Left kidney (tissue), 1 donor: ENCODE measurements at regions not wholly inside any gene's neighbourhood (a gene's known extent, or its start where the extent isn't known, plus 50 kb on each side); places are given as distances from the start of the nearest gene placed in this dataset.
A peak's percentile ranks its signal among the peaks of the same experiment; 100 is the strongest.

ENCODE experiments used
- DNase-seq: peaks from one replicate; pipeline ENCODE4 v3.0.0-alpha.2; 2013

- DNase-seq: no peak
Observed at GRCh38 chr1:91575909-91576519, 75.4 kb downstream of the CDC7 start.

DNA sequence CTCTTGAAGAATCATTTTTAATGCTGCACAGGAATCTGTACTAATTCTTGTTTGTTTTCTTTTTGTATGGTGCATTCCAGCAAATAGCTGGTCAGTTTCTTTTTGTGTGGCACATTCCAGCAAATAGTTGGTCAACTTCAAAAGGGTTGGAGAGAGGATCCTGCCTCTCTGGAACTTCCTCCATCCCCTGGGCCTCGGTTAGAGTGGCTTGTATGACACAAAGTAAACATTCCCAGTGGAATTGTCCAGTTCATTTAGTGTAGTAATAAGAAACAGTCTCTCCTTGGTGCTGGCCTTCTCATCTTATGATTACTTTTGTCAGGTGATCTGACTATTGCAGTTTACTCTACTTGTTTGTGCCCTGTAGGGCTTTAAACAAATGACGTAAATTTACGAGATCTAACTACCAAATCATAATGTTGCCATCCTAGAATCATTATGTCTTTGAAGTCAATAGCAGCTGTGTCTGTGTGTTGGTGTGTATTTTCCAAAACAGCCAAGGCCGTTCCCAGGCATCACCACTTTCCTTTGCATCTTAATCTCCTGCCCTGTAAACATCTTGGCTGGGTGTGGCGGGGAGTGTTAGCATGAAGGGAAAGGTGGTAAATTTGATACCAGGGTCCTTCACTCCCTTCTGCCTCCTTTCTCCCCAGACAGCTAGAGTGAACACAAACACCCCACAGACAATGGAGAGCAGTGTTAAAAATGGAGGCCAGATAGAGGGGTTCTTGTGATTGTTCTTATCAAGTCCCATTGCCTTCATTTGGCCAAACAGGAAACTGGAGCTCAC lies 77.9 kb downstream of the CDC7 start:
- DNase-seq: no peak

DNA sequence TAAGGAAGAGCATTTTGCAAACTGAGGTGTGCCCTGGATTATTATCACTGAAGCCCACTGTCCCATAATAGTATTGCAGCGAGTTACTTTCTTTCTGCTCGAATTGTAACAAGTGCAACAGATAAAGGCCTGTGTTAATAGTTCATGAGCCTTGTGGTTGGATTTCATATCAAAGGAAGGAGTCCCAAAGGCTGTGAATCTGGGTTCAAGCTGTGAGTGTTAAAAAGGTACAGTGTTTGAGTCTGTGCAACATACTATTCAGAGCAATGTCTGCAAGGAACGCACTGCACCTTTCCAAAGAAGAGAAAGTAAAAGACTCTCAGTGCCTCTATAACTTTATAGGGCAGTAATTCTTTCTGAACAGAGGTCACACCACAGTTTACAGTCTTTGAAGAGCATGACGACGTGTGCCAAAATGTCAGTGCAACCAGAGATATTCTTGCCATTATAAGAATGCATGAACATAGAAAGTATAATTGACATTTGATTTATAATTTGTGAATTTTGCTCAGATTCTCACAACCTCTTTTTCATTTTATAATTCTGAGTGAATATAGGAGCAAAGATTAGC lies 79.1 kb downstream of the CDC7 start:
- no peak for DNase-seq

- DNase-seq: no peak
Observed at GRCh38 chr1:91582431-91582921, 81.8 kb downstream of the CDC7 start.

- no peak for DNase-seq
Observed at GRCh38 chr1:91583326-91583755, 82.7 kb downstream of the CDC7 start.

DNA sequence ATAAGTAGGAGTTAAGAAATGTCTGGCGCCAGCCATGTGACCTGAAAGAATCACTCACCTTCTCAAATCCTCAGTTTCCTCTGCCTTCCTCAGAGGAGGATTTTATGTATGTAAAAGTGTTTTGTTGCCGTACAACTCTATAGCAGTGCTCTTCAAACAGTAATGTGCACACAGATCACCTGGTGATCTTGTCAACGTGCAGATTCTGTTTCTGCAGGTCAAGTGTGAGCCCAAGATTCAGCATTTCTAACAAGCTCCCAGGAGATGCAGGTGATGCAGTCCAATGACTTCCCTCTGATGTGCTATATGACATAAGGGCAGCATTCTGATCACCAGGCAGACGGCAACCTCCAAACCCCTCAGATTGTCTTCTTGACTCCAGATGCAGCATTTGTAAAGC lies 83.7 kb downstream of the CDC7 start:
- DNase-seq: no peak

DNA sequence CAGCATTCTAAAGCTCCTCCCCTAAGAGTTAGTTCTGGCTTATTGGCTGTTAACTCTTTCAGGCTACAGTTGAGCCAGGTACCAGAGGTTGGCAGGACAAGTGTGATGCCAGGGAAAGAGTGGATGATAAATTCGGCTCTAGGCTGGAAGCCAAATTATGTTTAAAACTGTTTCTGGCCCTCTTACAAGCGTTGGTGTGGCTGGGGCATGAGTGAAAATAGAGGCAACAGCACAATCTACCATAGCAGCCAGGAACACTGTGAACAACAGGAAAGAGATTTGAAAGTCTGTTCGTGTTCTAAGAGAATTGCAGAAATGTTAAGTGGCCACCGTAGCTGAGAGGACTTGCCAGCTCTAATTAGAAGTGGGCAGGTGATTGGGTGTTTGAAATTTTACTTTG lies 84.2 kb downstream of the CDC7 start:
- no peak for DNase-seq

- no peak for DNase-seq
Observed at GRCh38 chr1:91585502-91585901, 84.9 kb downstream of the CDC7 start.

- DNase-seq: peak; percentile 82
Observed at GRCh38 chr1:91585982-91586381, 85.3 kb downstream of the CDC7 start.

GRCh38 chr1:91589437-91589836 lies 88.8 kb downstream of the CDC7 start:
- DNase-seq: no peak

DNA sequence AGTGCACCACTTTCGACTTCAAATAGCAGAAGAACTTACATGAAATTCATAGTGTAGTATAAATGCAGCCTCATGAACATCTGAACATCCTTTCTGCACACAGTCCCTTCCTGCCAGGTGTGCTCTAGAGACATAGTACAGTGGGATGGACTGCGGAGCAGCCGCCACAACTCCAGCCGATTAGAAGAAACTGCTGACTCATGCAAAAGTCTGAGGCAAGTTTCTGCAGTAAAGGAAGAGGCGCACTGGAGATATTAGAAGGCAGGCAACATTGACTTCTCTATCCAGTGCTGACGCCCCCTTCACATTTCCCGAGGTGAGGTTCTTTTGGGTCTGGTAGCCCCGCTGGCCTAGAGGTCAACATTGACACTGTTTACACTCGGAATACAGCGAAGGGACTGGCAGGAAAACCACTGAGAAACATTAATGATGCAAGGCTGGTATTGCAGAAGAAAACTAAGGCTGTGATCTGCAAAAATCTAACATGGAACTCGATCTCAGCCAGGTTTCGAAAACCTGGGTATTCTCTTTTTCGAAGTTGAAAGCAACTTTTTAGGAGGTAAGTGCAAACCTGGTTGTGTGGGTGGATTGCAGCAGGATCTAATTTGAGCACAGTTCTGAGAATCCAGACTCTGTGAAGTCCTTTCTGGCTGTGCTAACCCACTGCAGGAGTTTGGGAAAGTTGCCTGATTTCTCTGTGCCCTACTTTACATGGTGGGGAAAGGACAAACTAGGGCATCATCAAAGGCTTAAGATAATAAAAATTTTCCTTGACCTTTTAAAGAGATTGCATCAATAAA lies 90.7 kb downstream of the CDC7 start:
- DNase-seq: no peak

GRCh38 chr1:91592716-91593477 lies 92.2 kb downstream of the CDC7 start:
- no peak for DNase-seq

GRCh38 chr1:91594383-91595055 lies 93.9 kb downstream of the CDC7 start:
- no peak for DNase-seq

GRCh38 chr1:91596474-91596873 lies 95.8 kb downstream of the CDC7 start:
- DNase-seq: no peak

DNA sequence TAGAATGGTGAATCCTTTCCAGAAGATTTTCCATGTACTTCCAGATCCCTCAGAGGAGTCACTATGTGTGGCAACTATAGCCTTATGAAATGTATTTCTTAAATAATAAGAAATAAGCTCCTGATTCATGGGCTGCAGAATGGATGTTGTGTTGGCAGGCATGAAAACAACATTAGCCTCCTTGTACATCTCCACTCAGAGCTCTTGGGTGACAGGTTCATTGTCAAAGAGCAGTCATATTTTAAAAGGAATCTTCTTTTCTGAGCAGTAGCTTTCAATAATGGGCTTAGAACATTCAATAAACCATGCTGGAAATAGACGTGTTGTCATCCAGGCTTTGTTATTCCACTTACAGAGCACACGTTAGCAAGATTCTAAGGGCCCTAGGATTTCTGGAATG lies 96.6 kb downstream of the CDC7 start:
- no peak for DNase-seq

GRCh38 chr1:91600431-91601337 lies 100.0 kb downstream of the CDC7 start:
- DNase-seq: no peak

DNA sequence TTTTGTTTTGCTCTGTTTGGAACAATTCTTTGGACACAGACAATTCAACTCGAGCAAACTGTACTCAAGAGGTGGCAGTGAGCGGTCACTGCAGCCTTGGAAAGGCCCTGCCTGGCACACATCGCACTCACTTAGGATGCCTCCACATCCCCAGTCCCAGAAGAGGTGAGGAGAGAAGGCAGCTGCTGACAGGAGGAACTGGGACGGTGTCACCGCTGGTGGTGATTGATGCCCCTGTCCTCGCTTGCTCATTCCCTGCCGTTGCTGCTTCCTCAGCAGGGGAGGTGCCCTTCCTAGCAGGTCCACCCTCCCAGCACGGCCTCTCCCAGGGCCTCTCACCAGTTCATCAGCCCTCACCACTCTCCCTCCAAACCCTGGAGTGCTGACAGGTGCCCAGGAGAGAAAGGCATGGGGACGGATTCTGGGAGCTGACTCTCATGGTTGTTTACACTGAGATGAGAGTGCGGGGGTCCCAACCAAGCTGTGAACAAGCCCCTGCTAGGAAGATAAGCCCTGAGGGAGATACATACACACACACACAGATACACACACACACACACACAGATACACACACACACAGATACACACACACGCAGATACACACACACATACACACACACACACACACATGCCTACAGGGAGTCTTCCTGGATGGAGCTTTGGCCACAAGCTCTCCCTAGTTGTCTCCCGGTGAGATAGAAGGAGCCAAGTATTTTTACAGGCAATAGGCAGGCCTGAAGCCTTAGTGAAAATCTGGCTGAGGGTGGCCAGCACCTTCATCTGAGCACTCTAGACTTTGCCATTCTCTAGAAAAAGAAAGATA lies 101.1 kb downstream of the CDC7 start:
- no peak for DNase-seq

DNA sequence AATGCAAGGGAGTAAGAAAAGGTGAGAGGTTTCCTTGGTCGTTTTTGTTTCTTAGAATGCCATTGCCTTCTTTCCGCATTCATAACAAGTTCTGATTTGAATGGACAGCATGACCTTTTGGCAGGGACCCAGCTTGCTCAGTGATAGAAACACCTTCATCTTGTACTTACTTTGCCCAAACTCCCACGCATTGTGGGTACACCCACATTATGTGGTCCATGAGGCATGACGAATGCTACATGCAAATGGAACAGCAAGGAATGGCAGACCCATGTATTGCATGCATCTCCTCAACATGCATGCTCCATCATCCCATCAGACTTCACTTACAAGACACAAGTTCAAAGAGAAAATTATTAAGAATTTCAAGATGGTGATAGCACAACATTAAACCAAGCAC lies 102.8 kb downstream of the CDC7 start:
- no peak for DNase-seq

DNA sequence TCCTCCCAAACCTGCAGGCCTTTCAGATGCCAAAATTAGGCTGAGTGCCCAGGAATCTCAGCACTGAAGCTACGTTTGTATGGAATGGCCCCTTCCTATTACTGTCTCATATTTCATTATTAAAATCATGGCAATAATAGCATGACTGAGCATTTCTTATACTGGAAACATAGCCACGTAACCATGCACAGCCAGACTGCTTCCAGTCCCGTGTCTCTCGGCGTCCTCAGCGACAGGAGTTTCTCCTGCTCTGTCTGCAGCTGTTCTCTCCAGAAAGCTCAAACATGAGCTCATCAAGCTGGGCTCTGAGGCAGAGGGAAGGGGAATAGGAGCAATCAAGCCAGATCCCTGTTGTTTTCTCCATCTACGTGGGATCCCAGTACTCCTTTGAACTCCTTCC lies 104.0 kb downstream of the CDC7 start:
- no peak for DNase-seq
